Endodermal cell (in vitro differentiated cells): ENCODE measurements at regions not wholly inside any gene's neighbourhood (a gene's known extent, or its start where the extent isn't known, plus 50 kb on each side); places are given as distances from the start of the nearest gene placed in this dataset.

Experiments used
- DNase-seq: peaks from one replicate; pipeline ENCODE4 v3.0.0-alpha.2; 2017
- H3K27ac ChIP-seq: 2 replicates; pipeline ENCODE4 v1.5.1; 2013; ENCODE audit warnings: mild to moderate bottlenecking, low read depth, low read length, moderate library complexity
- H3K27me3 ChIP-seq: 2 replicates; pipeline ENCODE4 v1.6.1; 2013; ENCODE audit warnings: mild to moderate bottlenecking, low read length, moderate library complexity; ENCODE audit not compliant: insufficient read depth, control insufficient read depth, poor library complexity, severe bottlenecking
- H3K36me3 ChIP-seq: 2 replicates; pipeline ENCODE4 v1.7.0; 2013; ENCODE audit warnings: mild to moderate bottlenecking, low read length, moderate library complexity; ENCODE audit not compliant: control insufficient read depth, insufficient read depth
- H3K4me1 ChIP-seq: one replicate; pipeline ENCODE4 v1.7.0; 2013; ENCODE audit warnings: low read length; ENCODE audit not compliant: control insufficient read depth, insufficient read depth
- H3K4me3 ChIP-seq: 2 replicates; pipeline ENCODE4 v1.5.1; 2013; ENCODE audit warnings: mild to moderate bottlenecking, low read length, moderate library complexity
- H3K9ac ChIP-seq: 2 replicates; pipeline ENCODE4 v1.6.1; 2013; ENCODE audit warnings: mild to moderate bottlenecking, low read length, moderate library complexity; ENCODE audit not compliant: poor library complexity, severe bottlenecking; ENCODE audit errors: extremely low read depth
- H3K9me3 ChIP-seq: 2 replicates; pipeline ENCODE4 v1.6.1; 2013; ENCODE audit warnings: mild to moderate bottlenecking, low read length, moderate library complexity; ENCODE audit not compliant: control insufficient read depth
- H3K27ac Mint-ChIP-seq: 2 replicates; pipeline ENCODE4 v1.8.0; 2020; ENCODE audit warnings: mixed read lengths
- H3K27me3 Mint-ChIP-seq: 2 replicates; pipeline ENCODE4 v1.8.0; 2021; ENCODE audit warnings: mild to moderate bottlenecking, mixed read lengths; ENCODE audit not compliant: insufficient read depth
- H3K36me3 Mint-ChIP-seq: 2 replicates; pipeline ENCODE4 v1.8.0; 2020; ENCODE audit warnings: low read depth, mixed read lengths
- H3K4me1 Mint-ChIP-seq: 2 replicates; pipeline ENCODE4 v1.8.0; 2020; ENCODE audit warnings: mixed read lengths
- H3K4me3 Mint-ChIP-seq: 2 replicates; pipeline ENCODE4 v1.8.0; 2020; ENCODE audit warnings: mild to moderate bottlenecking, moderate library complexity, mixed read lengths
- H3K9me3 Mint-ChIP-seq: 2 replicates; pipeline ENCODE4 v1.8.0; 2020; ENCODE audit warnings: mild to moderate bottlenecking, mixed read lengths
- CTCF ChIP-seq: fragments of 200-600 bp; sonication (generic); conservative IDR thresholded peaks from 2 replicates; pipeline ENCODE4 v1.5.0; 2021; ENCODE audit warnings: antibody characterized with exemption, mild to moderate bottlenecking
- WGBS, 2 experiments: methylation state at CpG; one replicate each; pipeline versions ENCODE4 v1.1.5 to v1.1.7; 2013; ENCODE audit warnings: missing lambda C conversion rate in 2 of 2, mixed read lengths in 1 of 2; ENCODE audit not compliant: insufficient coverage in 1 of 2, insufficient read length in 1 of 2; 5-methylcytosine and 5-hydroxymethylcytosine counted together

GRCh38 chr6:74676906-74677305 lies 528.9 kb downstream of the COL12A1 start:
- Histone ChIP-seq H3K27ac (no peak overlapping the region), H3K4me3 (no peak overlapping the region), H3K36me3 (no peaks in the 10 kb centered on the region), H3K9me3 (no peaks in the 10 kb centered on the region), H3K9ac (no peak overlapping the region), H3K4me1 (no peaks in the 10 kb centered on the region), H3K27me3 (no peaks in the 10 kb centered on the region)
- Mint-ChIP-seq H3K9me3 (peaks cover 6% of the 10 kb centered on the region), H3K27me3 (no peaks in the 10 kb centered on the region), H3K27ac (no peak overlapping the region), H3K4me1 (no peaks in the 10 kb centered on the region), H3K4me3 (no peak overlapping the region), H3K36me3 (no peaks in the 10 kb centered on the region)
- DNase-seq: no peak
- 88 to 100% methylated on average over 1 of the region's 1 CpG for WGBS, 2 experiments
- no peak for TF ChIP-seq CTCF

GRCh38 chr6:74674377-74674776 lies 531.5 kb downstream of the COL12A1 start:
- H3K9ac ChIP-seq: no peak overlapping the region
- no peak overlapping the region for H3K4me3 Mint-ChIP-seq
- no peaks in the 10 kb centered on the region for H3K36me3 ChIP-seq
- H3K9me3 ChIP-seq: no peaks in the 10 kb centered on the region
- H3K36me3 Mint-ChIP-seq: no peaks in the 10 kb centered on the region
- H3K4me1 Mint-ChIP-seq: no peaks in the 10 kb centered on the region
- no peaks in the 10 kb centered on the region for H3K4me1 ChIP-seq
- H3K27ac ChIP-seq: no peak overlapping the region
- H3K27me3 ChIP-seq: no peaks in the 10 kb centered on the region
- no peak overlapping the region for H3K4me3 ChIP-seq
- no peak for DNase-seq
- no peak overlapping the region for H3K27ac Mint-ChIP-seq
- no peaks in the 10 kb centered on the region for H3K27me3 Mint-ChIP-seq
- TF ChIP-seq CTCF: no peak
- H3K9me3 Mint-ChIP-seq: no peaks in the 10 kb centered on the region

- 85 to 96% methylated on average over 5 to 6 of the region's 6 CpGs for WGBS, 2 experiments
- Histone ChIP-seq H3K9me3 (no peaks in the 10 kb centered on the region), H3K27ac (no peak overlapping the region), H3K27me3 (no peaks in the 10 kb centered on the region), H3K4me1 (no peaks in the 10 kb centered on the region), H3K9ac (no peak overlapping the region), H3K4me3 (no peak overlapping the region), H3K36me3 (no peaks in the 10 kb centered on the region)
- DNase-seq: no peak
- Mint-ChIP-seq H3K36me3 (no peaks in the 10 kb centered on the region), H3K27ac (no peak overlapping the region), H3K4me3 (no peak overlapping the region), H3K9me3 (peaks cover 6% of the 10 kb centered on the region), H3K27me3 (no peaks in the 10 kb centered on the region), H3K4me1 (no peaks in the 10 kb centered on the region)
- TF ChIP-seq CTCF: no peak
These were observed 534.3 kb downstream of the COL12A1 start for GRCh38 chr6:74671558-74672025.
